Activated CD4-positive, alpha-beta T cell treated with anti-CD3 and anti-CD28 coated beads for 24 hours (primary cell): ENCODE measurements at regions not wholly inside any gene's neighbourhood (a gene's known extent, or its start where the extent isn't known, plus 50 kb on each side); places are given as distances from the start of the nearest gene placed in this dataset.

ENCODE experiments used
- DNase-seq, 2 donors: peaks; one replicate each; pipeline ENCODE4 v3.0.0-alpha.2; 2020; ENCODE audit warnings: low read depth in 2 of 2

DNA sequence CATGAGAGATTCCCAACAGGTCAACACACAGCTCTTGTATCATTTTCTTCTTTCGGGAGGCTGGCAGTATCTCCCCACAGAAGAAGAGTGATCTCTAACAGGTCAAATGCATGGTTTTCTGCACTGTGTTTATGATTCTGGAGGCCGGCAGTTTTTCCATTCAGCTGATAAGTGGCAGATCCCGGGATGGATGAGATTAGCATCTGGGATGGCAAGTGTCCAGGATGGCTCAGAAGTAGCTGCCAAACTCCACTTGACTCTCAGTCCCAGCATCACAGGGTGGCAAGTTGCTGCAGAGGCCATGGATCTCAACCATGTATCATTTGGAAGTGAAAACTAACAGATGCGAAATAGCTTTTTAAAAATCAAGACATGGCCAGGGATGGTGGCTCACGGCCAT lies 97.8 kb upstream of the SLC44A1 start:
- no peak for DNase-seq

DNA sequence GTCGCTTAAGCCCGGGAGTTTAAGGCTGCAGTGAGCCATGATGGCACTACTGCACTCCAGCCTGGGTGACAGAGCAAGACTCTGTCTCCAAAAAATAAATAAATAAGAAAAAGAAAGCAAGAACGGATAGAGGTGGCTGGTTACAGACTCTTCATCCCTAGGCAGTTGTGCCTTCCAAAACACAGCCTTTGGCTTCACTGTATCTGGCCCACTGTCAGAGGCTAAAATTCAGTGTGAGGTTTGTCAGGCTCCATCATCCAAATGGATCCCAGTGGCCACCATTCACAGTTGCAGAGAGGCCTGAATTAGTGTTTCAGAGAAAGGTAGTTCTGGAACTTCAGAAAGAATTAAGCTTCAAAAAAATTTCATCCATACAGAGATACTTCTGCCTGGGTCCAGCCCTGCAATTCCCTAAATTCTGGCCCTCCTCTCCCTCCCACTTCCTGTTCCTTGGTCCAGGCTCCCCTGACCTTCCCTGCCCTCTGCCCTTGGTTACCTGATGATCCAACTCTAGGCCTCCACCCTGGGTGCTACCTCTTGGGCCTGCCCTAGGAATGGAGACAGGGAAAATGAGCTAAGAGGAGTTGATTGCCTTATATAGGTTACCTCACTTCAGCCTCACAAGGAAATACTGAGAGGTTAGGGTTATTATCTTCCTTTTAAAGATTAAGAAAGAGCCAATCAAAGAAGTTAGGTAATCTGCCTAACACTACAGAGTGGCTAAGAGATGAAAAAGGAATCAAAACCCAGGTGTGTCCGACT lies 97.2 kb upstream of the SLC44A1 start:
- no peak for DNase-seq

DNA sequence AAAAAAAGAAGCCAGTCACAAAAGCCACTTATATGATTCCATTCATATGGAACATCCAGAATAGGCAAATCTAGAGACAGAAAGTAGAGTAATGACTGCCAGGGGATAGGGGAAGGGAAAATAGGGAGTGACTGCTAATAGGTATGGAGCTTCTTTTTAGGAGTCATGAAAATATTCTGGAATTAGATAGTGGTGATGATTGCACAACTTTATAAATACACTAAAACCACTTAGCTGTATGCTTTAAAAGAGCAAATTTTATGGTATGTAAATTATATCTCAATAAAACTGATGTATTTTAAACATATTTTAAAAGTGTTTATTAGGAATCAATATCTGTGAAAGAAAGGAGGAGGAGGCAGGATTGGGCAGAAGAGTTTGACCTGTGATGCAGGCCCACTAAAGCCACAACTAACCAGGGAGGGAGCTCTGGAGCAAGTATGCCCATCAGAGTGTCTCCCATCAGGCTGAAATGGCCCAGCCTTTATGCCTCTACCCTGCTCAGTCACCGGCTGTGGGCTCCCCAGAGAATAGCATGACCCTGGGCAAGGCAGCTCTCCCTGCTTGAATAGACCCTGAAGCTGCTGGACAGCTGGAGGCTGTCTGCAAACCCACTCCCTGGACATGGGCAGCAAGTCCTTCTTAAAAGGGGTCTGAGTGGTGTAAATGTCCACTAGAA lies 96.0 kb upstream of the SLC44A1 start:
- no peak for DNase-seq

DNA sequence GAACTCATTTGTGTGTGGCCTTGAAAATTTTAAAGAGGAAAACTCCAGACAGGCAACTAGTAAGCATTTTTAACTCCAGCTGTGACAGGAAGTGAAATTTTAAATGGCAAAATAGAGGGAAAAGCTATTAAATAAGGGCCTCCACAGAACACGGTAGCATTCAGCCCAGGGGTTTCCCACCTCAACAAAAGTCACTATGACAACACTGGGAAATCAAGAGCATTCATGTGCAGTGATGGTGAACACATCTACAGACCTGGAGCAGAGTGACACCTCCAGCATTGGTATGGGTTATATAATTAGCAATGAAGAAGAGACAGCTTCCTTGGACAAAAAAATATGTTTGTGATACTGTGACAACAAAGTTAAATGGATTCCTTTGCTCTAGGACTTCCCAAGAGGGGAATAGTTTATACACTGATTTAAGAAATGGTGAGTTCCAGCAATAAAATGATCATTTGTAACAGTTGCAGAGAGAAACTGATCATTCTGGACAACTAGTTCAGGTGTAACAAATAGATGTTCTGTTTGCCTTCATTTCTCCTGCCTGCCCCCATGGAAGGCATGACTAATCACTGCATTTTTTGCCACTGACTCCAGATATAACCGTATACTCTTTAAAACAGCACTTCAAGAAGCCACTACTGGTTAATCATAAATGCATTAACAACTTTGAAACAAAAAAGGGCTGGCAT lies 93.3 kb upstream of the SLC44A1 start:
- DNase-seq, result no peak

DNA sequence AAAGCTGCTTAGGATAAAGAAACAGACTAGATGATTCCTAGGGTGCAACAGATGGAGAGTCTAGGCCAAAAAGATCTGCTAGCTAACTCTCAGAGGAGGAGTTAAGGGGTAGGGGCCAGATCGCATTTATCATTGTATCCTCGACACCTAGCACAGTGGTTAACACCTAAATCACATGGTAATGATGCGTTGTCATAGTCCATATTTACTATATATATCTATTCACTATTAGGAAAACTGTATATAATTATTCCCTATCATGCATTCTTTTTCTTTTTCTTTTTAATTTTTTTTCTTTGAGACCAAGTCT lies 92.8 kb upstream of the SLC44A1 start:
- DNase-seq, result no peak

DNA sequence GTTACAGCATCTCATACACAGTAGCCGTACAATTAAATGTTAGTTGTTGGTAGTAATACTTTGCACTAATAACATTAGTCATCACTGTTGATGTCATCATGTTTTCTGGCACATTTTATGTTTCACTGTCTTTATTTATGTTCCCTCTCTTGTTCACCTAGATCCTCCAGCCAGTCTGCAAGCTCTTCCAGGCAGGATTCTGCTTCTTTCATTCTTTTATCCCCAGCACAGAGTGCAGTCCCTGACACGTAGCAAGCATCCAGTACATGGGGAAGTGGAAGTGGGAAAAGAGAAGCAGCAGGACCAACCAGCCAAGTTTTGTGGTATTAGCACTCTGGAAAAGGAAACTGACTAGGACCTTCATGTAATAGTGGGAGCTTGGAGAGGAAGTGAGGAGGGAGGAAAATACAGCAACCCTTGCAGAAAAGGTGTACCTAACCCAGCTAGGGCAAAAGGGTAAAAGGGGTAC lies 89.7 kb upstream of the SLC44A1 start:
- DNase-seq, result no peak

DNA sequence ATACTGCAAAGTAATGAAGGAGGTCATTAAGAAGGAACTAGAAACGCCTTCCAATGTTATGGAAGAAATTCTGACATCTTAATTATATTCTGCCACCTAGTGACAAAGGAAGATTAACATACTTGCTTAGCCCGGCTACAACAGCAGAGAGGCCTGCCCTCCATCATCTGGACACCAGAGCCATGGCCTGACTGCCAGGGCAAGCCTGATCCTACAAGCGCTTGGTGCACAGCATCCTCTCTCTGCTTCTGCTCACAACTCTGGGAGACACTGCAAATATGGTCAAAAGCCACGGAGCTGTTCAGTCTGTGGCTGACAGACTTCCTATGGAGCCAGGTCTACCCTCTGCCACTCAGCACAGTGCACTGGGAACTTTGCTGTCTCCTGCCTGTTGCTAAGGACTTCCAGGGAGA lies 87.3 kb upstream of the SLC44A1 start:
- DNase-seq, result no peak

DNA sequence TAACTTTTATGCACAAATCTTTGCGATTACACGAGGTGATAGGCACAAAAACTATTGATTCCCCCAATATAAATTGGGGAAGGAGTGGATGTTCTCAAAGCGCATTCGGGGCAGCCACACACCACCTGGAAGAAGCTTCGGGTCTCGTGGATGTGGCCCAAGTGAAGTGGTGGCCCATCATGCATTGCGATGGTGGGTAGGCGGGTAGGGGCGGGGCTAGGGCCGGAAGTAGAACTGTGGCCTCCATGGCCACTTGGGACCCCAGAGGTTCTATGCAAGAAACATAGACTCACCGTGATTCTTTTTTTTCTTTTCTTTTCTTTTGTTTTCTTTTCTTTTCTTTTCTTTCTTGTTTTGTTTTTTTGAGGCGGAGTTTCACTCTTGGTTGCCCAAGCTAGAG lies 86.4 kb upstream of the SLC44A1 start:
- no peak for DNase-seq

DNA sequence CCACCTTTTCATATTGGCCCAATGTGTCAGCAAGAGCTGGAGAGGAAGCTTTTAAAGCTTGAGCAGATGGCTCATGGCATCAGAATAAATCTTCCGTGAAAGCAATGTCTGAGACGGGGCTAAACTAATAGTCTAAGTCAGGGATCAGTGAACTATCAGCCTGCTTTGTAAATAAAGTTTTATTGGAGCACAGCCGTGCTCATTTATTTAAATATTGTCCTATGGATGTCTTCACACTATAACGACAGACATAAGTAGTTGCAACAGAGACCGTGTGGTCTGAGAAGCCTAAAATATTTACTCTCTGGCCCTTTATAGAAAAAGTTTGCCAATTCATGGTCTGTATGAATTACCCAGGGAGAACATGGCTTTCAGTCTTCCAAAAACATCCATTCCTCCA lies 85.6 kb upstream of the SLC44A1 start:
- DNase-seq, result no peak

DNA sequence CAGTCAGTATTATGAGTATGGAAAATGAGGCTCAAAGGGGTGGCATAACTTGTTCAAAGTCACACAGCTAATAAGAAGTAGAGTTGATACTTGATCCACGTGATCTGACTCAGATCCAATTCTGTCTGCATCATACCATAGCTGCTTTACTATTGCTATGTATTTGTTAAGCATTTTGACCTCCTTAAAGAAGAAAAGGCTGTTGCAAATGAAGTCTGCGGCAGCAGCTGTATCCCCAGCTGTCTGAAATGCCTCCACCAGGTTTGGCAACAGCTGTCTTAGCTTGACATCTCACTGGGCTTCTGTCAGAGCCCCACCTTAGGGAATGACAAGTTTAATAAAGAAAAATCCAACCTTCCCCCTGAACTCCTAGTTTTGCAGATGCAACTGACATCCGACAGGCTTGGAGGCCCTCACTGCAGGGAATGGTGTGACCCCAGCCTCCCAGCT lies 75.6 kb upstream of the SLC44A1 start:
- no peak for DNase-seq

DNA sequence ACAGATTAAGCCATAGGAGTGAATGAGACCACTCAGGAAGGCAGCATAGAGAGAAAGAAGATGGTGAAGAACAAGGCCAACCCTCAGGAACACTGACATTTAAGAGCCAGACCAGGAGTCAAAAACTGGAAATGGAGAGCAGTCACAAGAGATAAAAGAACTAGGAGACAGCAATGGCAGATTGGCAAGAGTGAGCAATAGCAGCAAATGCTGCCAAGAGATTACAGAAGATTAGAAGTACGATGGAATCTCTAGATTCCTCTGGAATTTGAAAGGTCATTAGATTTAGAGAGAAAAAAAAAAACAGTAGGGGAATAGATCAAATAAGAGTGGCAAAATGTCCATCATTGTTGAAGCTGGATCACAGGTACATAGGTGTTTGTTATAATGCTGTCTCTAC lies 73.4 kb upstream of the SLC44A1 start:
- no peak for DNase-seq

DNA sequence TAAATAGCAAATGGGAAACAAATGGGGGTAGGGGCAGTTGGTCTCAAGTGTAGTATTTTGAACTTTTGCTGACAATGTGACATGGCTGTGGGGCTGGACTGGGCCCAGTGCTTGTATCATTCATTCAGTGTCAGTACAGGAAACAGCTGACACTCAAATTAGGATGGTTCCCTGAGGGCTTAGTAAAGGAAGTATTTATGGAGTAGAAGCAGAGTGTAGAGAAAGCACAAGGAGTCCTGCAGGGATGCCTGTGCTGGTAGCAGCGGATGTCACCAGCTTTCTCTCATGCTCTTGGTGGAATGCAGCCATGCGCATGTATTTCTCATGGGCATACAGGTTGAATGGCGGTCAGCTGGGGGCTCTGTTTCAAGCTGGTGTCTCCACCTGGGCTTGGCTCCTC lies 72.9 kb upstream of the SLC44A1 start:
- no peak for DNase-seq

DNA sequence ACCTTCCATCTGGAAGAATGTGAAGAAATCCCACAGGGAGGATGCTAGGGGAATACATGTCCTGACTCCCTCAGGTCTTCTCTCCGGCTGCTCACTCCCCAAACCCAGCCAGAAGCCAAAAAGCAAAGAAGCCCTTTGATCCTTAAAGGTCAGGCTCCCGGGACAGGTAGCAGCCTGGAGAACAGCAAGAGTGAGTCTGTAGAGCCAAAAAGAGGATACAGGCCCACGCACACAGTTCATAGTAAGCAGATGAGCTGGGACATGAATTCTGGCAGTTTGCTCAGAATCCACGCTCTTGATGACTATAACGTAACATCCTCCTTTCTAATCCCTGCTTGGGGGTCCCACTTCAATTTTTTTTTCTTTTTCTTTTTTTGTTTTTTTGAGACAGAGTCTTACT lies 72.0 kb upstream of the SLC44A1 start:
- DNase-seq, result no peak

DNA sequence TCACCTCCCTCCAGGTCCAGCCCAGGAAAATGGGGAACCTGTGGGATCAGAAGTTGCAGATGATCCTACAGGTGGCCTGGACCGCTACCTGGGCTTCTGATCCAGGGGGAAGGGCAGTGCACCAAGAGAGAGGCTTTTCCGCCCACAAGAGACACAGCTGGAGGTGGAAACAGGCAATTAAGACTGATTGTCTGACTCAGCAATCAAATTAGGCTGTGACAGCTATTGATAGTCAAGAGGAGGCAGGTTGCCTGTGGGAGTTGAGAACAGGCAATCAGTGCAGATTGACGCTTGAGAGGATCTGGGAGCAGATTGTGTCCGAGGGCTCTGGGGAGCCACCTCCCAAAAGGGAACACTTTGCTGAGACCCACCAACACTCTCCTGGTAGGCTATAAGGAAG lies 71.1 kb upstream of the SLC44A1 start:
- no peak for DNase-seq

DNA sequence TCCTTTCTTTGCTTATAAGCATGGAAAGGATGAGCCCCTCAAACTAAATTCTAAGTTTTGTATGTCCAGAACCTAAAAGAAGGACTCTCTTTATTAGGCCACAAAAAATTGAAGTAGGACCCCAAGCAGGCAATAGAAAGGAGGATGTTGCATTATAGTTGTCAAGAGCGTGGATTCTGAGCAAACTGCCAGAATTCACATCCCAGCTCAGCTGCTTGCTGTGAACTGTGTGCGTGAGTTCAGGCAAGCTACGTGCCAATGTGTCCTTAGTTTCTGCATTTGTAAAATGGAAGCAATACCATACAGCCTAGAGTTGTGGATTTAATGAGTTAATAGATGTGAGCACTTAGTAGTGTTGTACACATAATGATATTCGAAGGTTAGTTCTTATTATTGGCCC lies 70.6 kb upstream of the SLC44A1 start:
- no peak for DNase-seq

DNA sequence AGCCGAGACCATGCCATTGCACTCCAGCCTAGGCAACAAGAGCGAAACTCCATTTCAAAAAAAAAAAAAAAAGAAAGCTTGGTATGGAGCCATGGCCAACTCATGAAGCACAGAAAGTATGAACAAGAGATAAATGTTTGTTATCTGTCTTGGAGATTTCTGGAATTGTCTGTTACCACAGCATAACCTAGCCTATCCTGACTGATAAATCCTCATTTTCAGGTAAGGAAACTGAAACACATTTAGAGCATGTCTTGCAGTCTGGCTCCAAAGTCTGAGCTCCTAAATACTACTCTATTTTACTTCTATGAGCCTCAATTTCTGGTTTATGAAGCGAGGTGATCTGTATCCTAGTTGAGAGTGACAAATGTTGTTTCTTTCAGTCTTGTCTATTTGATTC lies 68.3 kb upstream of the SLC44A1 start:
- no peak for DNase-seq

DNA sequence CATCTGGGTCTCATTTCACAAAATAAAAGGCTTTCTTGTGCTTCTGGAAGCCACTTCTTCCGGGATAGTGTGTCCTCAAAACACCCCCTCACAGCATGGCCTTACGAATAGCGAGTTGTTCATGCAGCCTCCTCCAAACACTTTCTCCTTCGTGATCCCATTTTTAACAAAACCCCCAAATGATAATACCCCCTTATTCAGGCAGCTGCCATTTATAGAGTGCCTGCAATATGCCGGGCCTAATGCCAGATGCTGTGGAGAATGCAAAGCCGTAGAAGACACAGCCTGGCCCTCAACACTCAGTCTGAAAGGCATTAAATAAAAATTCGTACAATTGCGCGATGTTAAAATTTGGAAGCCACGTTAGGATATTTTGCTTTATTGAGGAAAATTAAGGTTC lies 66.4 kb upstream of the SLC44A1 start:
- no peak for DNase-seq

DNA sequence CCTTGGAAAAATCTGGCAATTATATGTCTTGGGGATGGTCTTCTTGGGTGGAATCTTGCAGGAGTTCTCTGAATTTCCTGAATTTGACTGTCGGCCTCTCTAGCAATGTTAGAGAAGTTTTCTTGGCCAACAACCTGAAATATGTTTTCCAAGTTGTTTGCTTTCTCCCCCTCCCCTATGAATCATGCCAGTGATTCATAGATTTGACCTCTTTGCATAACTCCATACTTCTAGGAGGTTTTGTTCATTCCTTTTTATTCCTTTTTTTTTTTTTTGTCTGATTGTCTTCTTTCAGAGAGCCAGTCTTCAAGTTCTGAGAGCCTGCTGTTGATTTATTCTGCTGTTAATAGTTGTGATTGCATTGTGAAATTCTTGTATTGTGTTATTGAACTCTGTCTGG lies 56.7 kb upstream of the SLC44A1 start:
- no peak for DNase-seq

DNA sequence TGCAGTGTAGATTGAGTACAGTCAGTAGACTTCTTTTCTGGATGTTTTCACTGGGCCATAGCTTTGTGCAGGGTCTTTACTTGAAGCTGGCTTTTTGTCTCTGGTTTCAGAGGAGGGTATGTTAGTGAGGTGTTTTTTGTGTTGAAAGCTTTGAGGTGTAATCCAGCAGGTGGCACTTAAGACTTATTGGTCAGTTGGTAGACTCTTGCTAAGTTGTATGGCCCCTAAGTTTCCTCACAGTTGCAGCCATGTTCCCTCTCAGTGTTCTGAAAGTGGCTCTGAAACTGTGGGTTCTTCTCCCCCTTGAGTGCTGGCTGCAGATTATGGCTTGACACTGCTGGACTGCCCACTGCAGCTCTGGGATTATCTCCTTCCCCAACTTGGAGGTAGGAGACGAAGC lies 55.7 kb upstream of the SLC44A1 start:
- no peak for DNase-seq

DNA sequence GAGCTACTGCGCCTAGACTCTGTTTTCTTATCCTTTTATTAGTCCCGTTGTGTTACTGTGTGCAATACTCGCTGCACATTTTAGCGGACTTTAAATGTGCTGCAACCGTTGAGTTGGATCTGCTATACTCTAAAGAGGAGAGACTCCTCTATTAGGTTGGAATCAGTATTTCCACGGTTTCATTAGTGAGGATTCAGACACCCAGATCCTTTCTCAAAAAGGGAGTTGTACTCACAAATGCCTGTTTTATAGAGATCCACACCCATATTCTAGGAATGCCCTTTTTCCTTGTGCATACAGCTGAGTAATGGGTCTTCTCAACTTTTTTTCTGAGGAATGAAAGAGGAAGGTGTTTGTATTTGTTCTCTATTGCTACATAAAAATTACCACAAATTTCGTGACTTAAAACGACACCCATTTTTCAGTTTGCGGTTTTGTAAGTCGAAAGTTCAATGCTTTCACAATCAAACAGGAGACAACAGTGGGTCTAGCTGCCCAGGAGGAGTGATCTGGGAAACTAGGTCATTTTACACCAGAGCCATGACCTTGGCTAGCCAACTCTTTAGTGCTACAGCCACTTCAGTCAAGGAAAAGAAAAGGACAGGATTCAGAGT lies 52.8 kb upstream of the SLC44A1 start:
- DNase-seq, result no peak

DNA sequence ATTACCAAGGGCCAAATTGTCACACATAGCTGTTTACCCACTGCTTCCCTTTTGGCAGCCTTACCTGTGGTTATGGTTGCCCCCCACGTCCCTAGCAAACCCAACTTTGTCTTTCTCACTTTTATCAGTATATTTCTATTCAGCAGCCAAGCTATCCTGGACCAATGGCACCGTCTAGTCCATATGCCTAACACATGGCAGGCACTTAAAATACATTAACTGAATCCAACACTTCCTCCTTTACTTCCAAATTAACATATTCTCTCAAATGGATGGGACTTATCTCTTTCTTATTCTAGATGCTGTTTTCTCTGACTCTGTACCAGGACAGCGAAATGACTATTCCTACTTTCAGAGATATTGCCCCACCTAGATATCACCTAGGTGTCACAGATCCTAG lies 50.9 kb upstream of the SLC44A1 start:
- DNase-seq, result no peak

DNA sequence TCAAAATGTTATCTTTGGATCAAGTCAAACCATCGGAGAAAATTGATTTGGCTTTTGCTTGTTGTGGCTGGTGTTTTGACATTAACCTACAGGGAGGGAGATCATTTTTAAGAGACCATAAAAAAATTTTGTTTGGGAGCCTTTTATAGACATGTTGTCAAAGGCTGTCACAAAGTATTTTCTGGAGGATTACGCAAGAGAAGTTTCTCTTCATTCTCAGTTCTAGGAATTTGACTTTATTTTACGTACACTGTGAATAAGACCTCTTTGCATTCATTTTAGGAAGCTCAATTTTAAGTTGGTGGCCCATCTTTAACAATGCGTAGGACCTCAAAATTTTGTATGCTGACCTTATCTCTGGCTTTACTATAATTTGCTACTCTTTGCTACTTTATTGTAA lies 50.2 kb upstream of the SLC44A1 start:
- DNase-seq, result no peak
